Caco-2 (cell line): ENCODE measurements at regions not wholly inside any gene's neighbourhood (a gene's known extent, or its start where the extent isn't known, plus 50 kb on each side); places are given as distances from the start of the nearest gene placed in this dataset.

Experiments used
- BruUV-seq: library from RNA; stranded (reverse); fragments of 400-500 nt; replicated peaks from 2 replicates; lab custom pipeline; 2021; lab: Mats Ljungman, UMichigan
- CTCF ChIA-PET: fragments of 300-600 bp; sonication (Branson Sonifier 250); formaldehyde crosslinking; loops from one replicate; lab custom pipeline; 2022; ENCODE audit warnings: antibody characterized with exemption; lab: Charles Lee
- POLR2A ChIA-PET: fragments of 300-600 bp; sonication (Branson Sonifier 250); formaldehyde crosslinking; loops from one replicate; lab custom pipeline; 2022; ENCODE audit warnings: antibody characterized with exemption; lab: Charles Lee
- DNase-seq, 2 experiments: peaks; one replicate each; pipeline versions ENCODE4 v3.0.0 to v3.0.0-alpha.2; 2020 to 2022
- H3K27me3 ChIP-seq: replicated peaks from 2 replicates; pipeline ENCODE4 v1.6.0; 2011; ENCODE audit warnings: low read length; ENCODE audit not compliant: control insufficient read depth, insufficient read depth
- H3K36me3 ChIP-seq: 2 replicates; pipeline ENCODE4 v1.5.1; 2011; ENCODE audit warnings: low read length; ENCODE audit not compliant: control insufficient read depth, insufficient read depth
- H3K4me1 ChIP-seq: fragments of 250-450 bp; sonication (Bioruptor Pico); 2 replicates; pipeline ENCODE4 v1.5.1; 2020; ENCODE audit warnings: mild to moderate bottlenecking
- H3K4me3 ChIP-seq: 2 replicates; pipeline ENCODE4 v1.5.1; 2011; ENCODE audit warnings: low read depth, mild to moderate bottlenecking, control low read depth, low read length
- H3K9me3 ChIP-seq: fragments of 250-450 bp; sonication (Bioruptor Pico); 2 replicates; pipeline ENCODE4 v1.5.1; 2020; ENCODE audit warnings: mild to moderate bottlenecking, moderate library complexity
- H3K27ac Mint-ChIP-seq: one replicate; pipeline ENCODE4 v1.8.0; 2022; ENCODE audit warnings: mixed read lengths; ENCODE audit not compliant: unreplicated experiment
- H3K27me3 Mint-ChIP-seq: one replicate; pipeline ENCODE4 v1.8.0; 2022; ENCODE audit warnings: mixed read lengths; ENCODE audit not compliant: insufficient read depth, unreplicated experiment
- H3K36me3 Mint-ChIP-seq: one replicate; pipeline ENCODE4 v1.8.0; 2022; ENCODE audit warnings: mild to moderate bottlenecking, mixed read lengths; ENCODE audit not compliant: insufficient read depth, unreplicated experiment
- H3K4me1 Mint-ChIP-seq: one replicate; pipeline ENCODE4 v1.8.0; 2022; ENCODE audit warnings: low read depth, mixed read lengths; ENCODE audit not compliant: unreplicated experiment
- H3K4me3 Mint-ChIP-seq: one replicate; pipeline ENCODE4 v1.8.0; 2022; ENCODE audit warnings: mild to moderate bottlenecking, moderate library complexity, mixed read lengths; ENCODE audit not compliant: unreplicated experiment
- H3K9me3 Mint-ChIP-seq: one replicate; pipeline ENCODE4 v1.8.0; 2022; ENCODE audit warnings: mixed read lengths; ENCODE audit not compliant: unreplicated experiment
- intact Hi-C: fragments of 100-400 bp; cut with micrococcal nuclease; formaldehyde crosslinking; loops from one replicate; pipeline ENCODE4 v1.10.0; 2022; ENCODE audit not compliant: unreplicated experiment
- TF ChIP-seq, protein P1 (sequence below), 2 experiments: fragments of 200-600 bp in 1 of 2; IDR thresholded peaks; 1 replicate in 1 of 2; 2 replicates in 1 of 2; pipeline versions ENCODE4 v1.5.1 to v1.8.0; 2011 to 2022; ENCODE audit warnings: antibody characterized with exemption in 1 of 2, control low read depth in 1 of 2, inconsistent platforms in 1 of 2, low read depth in 1 of 2, low read length in 1 of 2, mild to moderate bottlenecking in 1 of 2, moderate library complexity in 1 of 2; ENCODE audit not compliant: insufficient read depth in 1 of 2, severe bottlenecking in 1 of 2, unreplicated experiment in 1 of 2

DNA sequence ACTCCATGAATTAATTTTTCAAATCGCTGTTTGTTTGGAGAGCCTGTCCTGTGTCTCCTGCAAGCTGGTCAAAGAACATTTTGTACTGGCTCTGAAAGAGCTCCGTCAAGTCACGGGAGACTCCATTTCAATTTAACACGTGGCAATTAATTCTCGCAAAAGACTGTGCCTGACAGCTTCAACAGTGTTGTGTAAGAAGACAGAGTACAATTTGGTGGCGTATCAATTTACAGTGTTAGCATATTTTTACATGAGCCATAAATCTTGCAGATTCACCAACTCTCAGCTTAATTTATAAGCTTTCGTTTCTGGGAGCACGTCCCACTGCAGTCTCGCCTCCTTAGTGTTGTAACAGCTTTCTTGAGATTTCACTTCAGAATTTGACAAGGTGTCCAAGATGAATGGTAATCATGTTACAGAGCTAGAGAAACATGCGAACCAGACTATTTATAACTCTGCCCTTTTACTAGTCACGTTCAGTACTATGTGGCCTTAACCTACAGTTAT is 70.8 kb downstream of the RWDD4 start:
- no peaks in the 10 kb centered on the region for H3K9me3 ChIP-seq
- no peak overlapping the region for H3K27ac Mint-ChIP-seq
- BruUV-seq: no TSS peak
- H3K36me3 Mint-ChIP-seq: no peaks in the 10 kb centered on the region
- H3K4me1 ChIP-seq: no peaks in the 10 kb centered on the region
- intact Hi-C loops: no loop called here
- no peaks in the 10 kb centered on the region for H3K27me3 Mint-ChIP-seq
- POLR2A ChIA-PET: no interaction called here
- DNase-seq: no peak
- H3K4me3 Mint-ChIP-seq: no peak overlapping the region
- TF ChIP-seq, protein P1, sequence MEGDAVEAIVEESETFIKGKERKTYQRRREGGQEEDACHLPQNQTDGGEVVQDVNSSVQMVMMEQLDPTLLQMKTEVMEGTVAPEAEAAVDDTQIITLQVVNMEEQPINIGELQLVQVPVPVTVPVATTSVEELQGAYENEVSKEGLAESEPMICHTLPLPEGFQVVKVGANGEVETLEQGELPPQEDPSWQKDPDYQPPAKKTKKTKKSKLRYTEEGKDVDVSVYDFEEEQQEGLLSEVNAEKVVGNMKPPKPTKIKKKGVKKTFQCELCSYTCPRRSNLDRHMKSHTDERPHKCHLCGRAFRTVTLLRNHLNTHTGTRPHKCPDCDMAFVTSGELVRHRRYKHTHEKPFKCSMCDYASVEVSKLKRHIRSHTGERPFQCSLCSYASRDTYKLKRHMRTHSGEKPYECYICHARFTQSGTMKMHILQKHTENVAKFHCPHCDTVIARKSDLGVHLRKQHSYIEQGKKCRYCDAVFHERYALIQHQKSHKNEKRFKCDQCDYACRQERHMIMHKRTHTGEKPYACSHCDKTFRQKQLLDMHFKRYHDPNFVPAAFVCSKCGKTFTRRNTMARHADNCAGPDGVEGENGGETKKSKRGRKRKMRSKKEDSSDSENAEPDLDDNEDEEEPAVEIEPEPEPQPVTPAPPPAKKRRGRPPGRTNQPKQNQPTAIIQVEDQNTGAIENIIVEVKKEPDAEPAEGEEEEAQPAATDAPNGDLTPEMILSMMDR (IDR thresholded peaks at IDR 0.05; ENCODE audit: insufficient read depth in 1 of 2, low read depth in 1 of 2, low read length in 1 of 2, severe bottlenecking in 1 of 2, unreplicated experiment in 1 of 2): no peak
- H3K4me1 Mint-ChIP-seq: no peaks in the 10 kb centered on the region
- CTCF ChIA-PET: interaction anchor here (1.1 kb wide), 1 partner anchor 12 kb away, joined by 4 read pairs; no protein-coding TSS in a partner anchor
- H3K36me3 ChIP-seq: no peaks in the 10 kb centered on the region
- H3K4me3 ChIP-seq: no peak overlapping the region
- no peaks in the 10 kb centered on the region for H3K9me3 Mint-ChIP-seq
- H3K27me3 ChIP-seq: no peaks in the 10 kb centered on the region

DNA sequence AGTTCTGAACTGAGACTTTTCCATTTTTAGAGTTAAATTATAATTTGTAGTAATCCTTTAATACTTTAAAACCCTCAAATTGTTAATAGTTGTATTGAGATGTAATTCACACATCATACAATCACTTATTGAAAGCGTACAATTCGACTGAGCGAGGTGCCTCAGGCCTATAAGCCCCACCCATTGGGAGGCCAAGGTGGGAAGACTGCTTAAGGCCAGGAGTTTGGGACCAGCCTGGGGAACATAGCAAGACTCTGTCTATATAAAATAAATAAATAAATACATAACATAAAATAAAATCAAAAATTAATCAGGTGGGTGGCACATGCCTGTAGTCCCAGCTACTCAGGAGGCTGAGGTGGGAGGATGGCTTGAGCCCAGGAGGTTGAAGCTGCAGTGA is 70.3 kb downstream of the RWDD4 start:
- Mint-ChIP-seq H3K9me3 (no peaks in the 10 kb centered on the region), H3K27ac (no peak overlapping the region), H3K4me1 (no peaks in the 10 kb centered on the region), H3K36me3 (no peaks in the 10 kb centered on the region), H3K4me3 (no peak overlapping the region), H3K27me3 (no peaks in the 10 kb centered on the region)
- ChIA-PET CTCF (interaction anchor here (1.1 kb wide), 1 partner anchor 11 kb away, joined by 4 read pairs; no protein-coding TSS in a partner anchor), POLR2A (no interaction called here)
- Histone ChIP-seq H3K9me3 (no peaks in the 10 kb centered on the region), H3K27me3 (no peaks in the 10 kb centered on the region), H3K4me3 (no peak overlapping the region), H3K4me1 (no peaks in the 10 kb centered on the region), H3K36me3 (no peaks in the 10 kb centered on the region)
- no TSS peak for BruUV-seq
- intact Hi-C loops: no loop called here
- TF ChIP-seq, protein P1 (IDR thresholded peaks at IDR 0.05; ENCODE audit: insufficient read depth in 1 of 2, low read depth in 1 of 2, low read length in 1 of 2, severe bottlenecking in 1 of 2, unreplicated experiment in 1 of 2): no peak
- DNase-seq: no peak

DNA sequence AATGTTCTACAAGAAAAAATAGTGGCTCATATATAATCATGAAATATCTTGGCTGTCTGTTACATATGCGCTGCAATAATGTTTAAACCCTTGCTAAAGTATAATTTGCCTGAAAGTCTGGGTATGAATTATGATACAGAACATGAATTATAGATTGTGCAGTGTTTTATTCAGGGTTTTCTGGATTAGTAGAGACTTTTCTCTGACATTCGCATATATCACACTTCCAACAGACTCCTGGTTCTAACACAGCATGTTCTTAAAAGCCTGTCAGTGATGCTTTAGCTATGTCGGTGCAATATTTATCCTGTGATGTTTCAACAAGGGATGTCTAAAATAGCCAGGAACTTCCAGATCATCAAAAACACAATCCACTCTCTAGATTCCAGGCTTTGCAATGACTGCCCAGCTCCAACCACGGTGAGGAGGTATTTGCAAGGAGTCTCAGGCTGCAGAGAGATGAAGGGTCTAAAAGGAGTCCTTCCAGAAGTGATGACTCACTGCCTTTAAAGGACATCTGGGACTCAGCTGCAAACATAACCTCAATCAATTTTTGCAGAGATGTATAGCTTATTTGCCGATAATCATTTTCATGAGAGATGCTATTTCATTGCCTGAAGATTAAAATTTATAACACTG is 69.4 kb downstream of the RWDD4 start:
- intact Hi-C loops: no loop called here
- no TSS peak for BruUV-seq
- H3K27me3 Mint-ChIP-seq: no peaks in the 10 kb centered on the region
- no peaks in the 10 kb centered on the region for H3K4me1 ChIP-seq
- no peak overlapping the region for H3K4me3 ChIP-seq
- no peaks in the 10 kb centered on the region for H3K4me1 Mint-ChIP-seq
- H3K9me3 ChIP-seq: no peaks in the 10 kb centered on the region
- ChIA-PET CTCF (no interaction called here), POLR2A (no interaction called here)
- H3K4me3 Mint-ChIP-seq: no peak overlapping the region
- TF ChIP-seq, protein P1 (IDR thresholded peaks at IDR 0.05; ENCODE audit: insufficient read depth in 1 of 2, low read depth in 1 of 2, low read length in 1 of 2, severe bottlenecking in 1 of 2, unreplicated experiment in 1 of 2): no peak
- no peaks in the 10 kb centered on the region for H3K36me3 ChIP-seq
- H3K27ac Mint-ChIP-seq: no peak overlapping the region
- H3K36me3 Mint-ChIP-seq: no peaks in the 10 kb centered on the region
- no peaks in the 10 kb centered on the region for H3K9me3 Mint-ChIP-seq
- no peak for DNase-seq
- no peaks in the 10 kb centered on the region for H3K27me3 ChIP-seq
